Stimulated activated CD4-positive, alpha-beta T cell treated with anti-CD3 and anti-CD28 coated beads, Interleukin-15, amount 100 ng/mL, for 24 hours (primary cell): ENCODE measurements at regions not wholly inside any gene's neighbourhood (a gene's known extent, or its start where the extent isn't known, plus 50 kb on each side); places are given as distances from the start of the nearest gene placed in this dataset.
"Not testable (repeated sequence)": the region's sequence is repeated elsewhere in the genome, so short reads cannot be mapped to it uniquely, and the experiment has no call there.

Experiments
- DNase-seq: peaks from one replicate; pipeline ENCODE4 v3.0.0-alpha.2; 2020

DNA sequence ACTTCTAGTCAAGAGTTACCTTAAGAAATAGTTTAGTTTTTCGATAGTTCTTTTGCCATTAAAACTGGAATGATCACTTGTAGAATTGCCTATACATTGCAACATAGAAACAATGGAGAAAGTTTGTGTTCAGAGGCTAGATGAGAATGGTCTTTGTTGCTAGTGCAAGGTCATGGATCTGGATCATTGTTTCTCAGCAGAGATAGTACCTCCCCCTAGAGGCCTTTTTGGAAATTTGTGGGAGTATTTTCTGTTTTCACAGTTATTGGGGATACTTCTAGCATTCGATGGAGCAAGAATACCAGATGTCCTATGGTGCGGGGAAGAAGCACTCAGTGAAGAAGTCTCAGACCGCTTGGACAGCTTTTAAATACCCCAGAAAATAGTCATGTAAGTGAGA, 138.8 kb upstream of the HMGA2 start:
- DNase-seq = no peak

DNA sequence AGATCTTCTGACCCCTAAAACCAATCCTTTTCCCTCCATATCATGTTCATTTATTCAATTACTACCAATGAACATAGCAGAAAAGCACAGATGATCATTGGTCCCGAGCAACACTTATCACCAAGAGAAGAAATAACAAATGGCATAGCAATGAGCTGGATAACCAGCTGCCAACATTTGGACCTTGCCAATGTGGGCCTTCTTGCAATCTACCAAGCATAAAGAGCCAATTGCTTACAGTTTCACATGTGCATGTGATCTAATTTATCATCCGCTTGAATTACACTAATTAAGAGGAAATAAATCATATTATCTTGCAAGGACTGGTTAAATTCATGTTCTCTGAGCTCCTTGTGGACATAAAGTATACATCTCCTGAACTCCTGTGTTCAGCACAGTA, 134.8 kb upstream of the HMGA2 start:
- DNase-seq = no peak

DNA sequence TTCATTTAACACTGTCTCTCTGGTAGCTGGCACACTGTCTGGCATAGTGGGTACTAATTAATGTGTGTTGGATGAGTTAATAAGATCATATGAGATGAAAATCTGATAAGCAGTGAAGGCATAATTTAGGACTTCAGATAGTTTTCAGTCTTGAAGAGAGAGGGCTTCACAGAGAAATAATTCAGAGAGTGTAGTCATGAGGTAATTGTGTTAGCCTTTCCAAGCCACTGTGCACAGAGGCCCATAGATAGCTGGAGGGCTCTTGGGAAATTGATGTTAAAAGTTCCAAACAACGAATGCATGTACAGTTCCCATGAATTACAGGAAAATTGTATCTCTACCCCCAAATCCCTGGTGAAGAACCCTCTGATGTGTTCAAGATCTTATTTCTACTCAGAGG, 133.8 kb upstream of the HMGA2 start:
- DNase-seq = no peak

DNA sequence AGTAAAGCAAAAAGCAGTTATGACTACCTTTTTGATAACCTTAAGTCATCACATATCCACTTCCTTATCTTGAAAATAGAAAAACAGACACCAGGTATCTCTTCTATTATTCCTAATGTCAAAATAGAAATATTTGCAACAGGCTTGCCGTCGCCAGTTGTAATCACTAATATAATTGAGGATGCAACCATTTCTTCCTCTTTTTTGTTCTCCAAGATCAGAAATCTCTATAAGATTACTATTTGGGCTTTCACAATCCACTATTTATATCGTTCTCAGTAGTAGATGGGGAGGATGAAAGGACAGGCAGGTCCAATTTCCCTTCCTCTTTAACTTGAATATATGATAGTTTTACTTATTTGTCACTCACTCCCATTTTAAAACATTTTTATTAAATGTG, 130.2 kb upstream of the HMGA2 start:
- DNase-seq = no peak

DNA sequence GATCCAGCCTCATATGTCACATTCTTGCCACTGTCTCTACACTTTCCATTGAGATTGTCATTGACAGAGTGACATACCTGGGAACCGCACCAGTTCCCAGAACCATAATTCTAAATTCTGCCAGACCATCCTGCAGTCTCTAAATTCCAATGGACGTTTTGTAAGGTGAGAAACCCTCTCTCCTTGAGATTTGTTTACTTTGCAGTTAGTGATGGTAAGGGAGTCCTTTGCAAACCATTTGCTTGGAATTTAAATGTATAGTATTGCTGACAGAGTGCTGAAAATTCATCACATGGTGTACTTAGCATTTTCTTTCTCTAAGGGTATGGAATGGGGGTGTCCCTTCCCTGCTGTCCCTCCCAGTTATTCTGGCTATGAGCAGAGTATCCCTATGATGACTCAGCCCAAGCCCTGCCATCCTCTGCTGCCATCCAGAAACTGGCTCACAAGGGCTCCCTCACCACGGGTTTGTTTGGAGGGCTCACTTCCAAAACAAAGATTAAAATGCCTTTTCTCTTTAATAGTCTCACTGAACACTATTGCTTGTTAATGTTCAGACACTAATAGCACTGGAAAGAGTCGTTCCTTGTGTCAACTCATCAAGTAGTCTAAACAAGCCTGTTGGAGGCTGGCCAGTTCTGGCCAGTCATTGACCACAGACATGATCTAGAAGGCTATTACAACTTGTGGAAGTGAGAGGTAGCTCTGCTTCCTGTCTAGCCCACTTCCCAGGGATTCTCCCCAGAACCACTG, 129.0 kb upstream of the HMGA2 start:
- DNase-seq = no peak

DNA sequence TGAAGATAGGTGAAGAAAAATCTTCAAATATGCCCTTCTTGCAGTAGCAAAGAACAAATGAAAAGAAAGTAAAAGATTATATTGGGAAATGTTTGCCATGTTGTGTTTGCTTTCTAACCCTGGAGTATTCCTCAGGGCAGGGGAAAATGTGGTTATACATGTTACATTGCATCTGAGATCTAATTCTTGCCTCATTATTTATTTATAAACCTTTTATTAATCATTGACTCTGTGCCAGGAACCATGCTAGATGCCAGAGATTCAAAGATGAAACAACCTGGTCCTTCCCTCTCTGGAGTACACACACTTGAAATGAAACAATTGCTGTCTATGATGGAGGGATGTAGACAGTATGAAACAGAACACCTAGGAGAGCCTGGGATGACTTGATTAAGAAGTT, 128.1 kb upstream of the HMGA2 start:
- DNase-seq = no peak

DNA sequence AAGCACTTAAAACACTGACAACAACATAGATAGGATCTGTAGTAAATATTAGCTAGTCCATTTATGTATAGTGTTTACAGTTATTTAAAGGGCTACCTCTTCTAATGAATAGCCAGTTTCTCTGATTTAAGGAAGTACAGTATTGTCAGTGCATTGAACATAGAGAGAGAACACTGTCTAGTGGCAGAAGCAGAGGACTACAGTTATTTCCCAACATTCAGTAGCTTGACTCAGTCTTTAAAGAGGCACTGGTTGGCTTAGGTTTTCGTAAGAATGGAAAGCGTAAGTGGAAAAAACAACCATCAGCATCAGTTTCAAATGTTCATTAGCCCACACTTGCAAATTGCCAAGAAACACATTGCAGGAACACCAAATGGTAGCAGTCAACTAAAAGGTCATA, 125.0 kb upstream of the HMGA2 start:
- DNase-seq = no peak

DNA sequence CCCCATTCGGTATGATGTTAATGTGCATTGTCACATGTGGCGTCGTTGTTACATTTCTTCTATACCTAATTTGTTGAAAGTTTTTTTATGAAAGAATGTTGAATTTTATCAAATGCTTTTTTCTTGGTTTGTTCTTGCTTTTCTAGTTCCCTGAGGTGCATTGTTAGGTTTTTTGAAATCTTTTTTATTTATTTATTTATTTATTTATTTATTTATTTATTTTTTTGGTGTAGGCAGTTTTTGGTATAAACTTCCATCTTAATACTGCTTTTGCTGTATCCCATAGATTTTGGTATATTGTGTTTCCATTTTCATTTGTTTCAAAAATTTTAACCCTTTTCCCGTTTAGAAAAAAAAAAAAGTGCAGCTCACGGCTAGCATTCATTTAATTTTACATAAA, 121.1 kb upstream of the HMGA2 start:
- no peak for DNase-seq

DNA sequence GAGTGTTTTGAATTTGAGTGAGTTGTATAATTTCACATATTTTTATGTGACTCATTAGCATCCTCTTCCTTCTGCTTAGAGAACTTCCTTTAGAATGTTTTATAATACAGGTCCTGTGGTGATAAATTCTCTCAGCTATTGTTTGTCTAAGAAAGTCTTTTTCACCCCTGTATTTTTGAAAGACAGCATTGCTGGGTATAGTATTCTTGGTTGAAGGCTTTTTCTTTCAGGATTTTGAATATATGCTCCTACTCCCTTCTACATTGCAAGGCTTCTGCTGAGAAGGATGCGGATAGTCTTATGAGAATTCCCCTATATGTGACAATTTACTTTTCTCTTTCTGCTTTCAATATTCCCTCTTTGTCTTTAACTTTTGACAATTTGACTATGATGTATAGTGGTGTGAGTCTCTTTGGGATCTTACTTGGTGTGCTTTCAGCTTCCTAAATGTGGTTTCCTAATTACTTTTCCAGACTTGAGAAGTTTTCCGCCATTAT, 118.9 kb upstream of the HMGA2 start:
- DNase-seq = no peak

DNA sequence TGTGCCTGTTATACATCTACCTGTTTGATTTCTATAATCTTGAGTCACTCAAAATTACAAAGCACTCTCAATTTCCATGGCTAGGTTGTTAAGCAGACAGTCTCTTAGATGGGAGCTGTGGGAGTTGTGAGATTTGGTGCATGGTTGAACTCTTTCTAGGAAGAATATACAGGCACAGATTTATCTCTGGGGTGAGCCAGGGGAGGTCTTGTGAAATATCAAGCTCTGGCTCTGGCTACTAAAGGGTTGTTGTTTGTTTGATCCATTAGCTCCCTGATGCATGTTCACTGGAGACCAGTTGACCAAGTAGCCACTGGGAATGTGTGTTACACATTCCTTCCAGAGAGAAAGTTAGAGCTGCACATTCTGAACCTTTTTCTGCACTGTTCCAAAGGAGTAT, 117.2 kb upstream of the HMGA2 start:
- DNase-seq = no peak

DNA sequence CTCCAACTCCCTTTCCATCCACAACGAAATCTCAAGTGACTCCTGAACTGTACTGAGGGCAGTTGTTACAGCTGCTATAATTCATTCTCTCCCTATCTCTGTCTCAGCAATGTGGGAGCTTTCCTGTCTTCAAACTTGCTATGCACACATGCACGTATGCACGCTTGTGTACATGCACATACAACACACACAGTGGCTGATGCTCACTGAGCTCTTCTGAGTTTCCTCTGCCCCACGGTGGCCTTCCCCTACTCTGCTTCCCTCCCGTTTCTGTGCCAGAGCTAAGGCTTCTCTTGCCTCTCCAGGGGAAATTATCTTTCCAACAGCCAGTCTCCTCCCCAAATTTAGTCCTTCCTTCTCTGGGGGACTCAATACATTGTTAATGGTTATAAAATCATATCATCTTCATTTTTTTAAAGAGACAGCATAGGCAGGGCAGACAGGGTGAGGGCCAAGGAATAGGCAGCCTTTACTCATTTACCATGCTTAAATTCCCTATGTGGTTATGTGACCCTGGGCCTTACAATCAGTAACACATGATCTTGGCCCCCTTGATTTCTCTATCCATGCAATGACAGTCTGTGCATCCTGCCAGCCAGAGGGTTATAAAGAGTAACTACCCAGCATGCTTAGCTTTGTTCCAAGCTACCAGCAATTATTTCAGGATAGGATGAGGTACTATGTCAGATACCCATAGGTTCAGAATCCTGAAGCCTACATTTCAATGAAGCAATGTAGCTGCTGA, 111.9 kb upstream of the HMGA2 start:
- DNase-seq = no peak

DNA sequence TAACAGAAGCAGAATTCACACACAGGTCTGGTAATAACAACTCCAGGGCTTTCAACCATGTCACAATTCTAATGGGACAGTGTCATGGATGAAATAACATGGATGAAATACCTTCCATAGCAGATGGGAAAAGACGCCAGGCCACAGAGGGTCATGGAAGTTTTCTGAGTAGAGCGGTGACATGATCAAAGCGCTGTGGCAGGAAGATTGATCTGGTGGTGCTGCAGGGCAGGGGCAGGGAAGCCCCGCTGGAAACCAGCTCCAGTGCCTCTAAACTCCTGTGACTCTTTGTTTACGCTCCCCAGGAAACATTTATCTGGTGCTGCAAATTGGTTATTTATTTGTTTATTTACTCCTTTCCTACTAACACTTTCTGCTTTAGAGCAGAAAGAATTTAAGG, 108.3 kb upstream of the HMGA2 start:
- no peak for DNase-seq

DNA sequence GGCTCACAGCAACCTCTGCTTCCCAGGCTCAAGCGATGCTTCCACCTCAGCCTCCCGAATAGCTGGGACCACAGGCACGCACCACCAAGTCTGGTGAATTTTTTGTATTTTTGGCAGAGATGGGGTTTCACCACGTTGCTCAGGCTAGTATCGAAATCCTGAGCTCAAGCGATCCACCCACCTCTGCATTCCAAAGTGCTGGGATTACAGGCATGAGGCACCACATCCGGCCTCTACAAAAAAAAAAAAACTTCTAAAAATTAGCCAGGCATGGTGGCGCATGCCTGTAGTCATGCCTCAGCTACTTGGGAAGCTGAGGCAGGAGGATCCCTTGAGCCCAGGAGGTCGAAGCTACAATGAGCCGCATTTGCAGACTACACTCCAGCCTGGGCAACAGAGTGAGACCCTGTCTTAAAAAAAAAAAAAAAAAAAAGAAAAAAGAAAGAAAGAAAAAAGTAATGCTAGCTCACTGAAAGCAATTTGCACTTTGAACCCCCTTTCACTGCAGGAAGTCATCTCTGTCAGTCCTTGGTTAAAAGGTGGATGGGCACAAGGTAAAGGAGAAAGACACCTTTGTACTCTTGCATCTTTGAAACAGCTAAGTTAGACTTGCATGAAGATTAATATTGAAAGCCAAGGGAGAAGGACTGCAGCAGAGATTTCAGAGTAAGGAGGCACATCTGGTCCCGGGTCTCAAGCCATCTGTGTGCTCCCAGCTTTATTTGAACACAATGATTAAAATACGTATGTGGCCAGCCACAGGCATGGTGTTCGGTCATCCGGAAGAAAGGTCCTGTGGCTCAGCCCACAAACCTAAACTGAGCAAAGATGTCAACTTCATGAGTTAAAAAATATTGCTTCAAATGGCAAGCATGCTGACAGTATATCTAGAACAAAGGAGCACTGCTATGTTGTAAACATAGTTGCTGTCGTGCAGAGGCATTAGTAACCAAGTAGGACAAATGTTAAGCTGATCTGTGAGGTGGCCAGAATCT, 103.8 kb upstream of the HMGA2 start:
- no peak for DNase-seq

DNA sequence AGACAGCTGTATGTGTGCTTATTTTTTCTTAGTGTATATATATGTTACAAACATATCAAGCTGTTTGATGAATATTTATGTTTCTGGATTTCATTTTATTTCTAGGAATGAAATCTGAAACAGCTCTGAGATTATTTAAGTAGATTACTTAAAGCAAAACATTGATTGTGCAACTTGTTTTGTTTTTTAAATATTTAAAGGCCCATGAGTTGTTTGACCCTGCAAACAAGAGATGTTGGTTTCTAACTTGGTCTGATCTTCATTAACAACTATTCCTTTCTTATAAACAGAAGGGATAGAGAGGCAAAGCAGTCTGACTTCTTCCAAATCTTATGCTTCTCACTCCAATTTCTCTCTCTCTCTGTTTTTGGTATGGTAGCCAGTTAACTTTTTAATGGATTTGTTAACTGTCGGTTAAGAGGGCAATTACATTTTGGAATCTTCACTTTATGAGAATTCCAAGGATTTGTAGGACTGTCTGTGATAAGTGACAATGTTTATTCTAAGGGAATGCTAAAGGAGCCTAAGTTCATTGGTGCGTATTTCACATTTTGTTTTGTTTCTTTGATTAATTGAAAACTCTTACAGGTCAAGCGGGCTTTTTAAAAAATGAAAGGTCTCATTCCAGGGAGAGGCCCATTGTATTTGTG, 102.6 kb upstream of the HMGA2 start:
- no peak for DNase-seq

DNA sequence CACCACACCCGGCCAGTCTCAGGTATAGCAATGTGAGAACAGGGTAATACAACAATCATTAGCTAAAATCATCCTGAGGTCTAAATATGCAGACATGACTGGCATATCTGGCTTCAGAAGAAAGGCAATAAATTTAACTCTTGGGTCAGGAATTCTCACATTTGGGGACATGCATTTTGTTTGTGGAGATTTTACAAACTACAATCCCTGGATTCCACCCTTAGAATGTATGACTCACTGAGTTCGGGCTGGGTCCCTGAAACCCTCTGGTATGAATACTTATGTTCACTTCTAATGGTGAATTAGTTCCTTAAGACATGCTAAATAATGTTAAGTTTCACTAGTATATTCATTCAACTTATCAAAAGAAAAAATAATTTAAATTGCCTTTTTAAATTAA, 98.9 kb upstream of the HMGA2 start:
- DNase-seq = no peak

DNA sequence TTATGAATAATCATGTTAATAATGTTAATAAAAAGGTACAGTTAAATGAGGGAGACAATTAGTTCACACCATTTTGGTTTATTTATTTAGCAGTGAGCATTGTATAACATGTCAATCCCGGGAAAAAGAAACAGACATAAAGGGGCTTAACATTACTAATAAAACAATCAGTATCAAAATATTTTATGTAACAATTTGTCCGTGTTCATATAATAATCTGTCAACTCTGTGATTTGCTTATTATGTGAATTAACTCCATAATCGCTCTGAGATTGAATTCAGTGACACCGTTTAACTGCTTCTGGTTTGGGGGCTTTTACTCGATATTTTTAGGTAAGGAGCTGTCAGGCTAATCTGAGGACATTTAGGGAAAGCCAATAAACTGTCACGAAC, 95.8 kb upstream of the HMGA2 start:
- DNase-seq = no peak

DNA sequence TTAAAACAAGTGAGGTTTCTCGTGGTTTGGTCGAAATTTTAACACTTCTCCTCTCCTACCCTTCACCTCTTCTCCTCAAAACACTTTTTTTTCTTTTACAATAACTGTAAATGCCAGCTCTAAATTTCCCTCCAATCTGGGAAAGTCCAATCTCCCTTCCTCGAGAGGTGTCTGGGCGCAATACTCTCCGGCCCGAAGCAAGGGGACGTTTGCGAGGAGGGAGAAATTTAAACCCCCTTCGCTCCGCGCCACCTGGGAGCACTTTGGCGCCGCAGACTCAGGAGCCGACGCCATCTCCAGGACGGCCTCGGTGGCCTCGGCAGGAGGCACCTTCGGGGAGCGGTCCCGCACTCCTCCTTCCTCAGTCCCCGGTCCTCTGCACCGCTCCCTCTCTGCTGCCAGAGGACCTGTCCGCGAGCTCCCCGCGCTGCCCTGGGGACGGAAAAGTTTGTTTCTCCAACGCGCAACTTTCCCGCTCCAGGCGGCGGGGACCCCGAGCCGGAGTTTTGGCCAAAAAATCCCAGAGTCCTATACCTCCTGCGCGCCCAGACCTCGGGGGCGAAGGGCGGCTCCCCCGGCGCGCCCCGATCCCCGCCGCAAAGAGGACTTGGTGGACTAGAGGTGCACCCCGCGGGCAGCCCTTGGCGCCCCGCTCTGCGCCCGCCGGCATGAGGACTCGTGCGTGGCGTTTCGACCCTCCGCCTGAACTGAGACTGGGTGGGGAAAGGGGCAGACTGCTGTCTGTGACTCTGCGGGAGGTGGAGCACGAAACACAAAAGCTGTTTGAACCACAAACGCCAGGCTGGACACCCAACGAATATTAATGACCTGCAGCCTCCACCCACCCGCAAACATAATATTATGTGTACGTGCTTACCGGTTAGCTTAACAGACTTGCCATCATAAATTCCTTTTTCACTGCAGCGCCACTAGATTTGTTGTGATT, 95.2 kb upstream of the HMGA2 start:
- DNase-seq = peak; percentile 15

DNA sequence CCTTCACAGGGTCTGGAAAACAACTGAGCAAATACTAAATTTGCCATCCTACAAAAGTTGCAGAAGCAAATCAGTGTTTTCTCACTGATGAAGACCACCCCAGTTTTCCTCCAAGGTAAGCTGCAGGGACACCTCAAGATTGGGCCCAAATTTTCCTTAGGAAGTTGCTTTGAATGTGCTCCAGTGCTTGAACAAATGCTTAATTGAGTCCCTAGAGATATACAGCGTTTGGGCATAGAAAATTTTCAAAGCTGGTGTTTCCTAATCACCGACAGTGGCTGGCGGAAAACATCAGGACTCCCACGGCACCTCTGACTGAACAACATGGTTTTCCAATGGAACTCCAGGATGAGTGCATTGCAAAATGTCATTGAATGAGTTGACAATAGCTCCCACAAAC, 92.5 kb upstream of the HMGA2 start:
- DNase-seq = no peak

DNA sequence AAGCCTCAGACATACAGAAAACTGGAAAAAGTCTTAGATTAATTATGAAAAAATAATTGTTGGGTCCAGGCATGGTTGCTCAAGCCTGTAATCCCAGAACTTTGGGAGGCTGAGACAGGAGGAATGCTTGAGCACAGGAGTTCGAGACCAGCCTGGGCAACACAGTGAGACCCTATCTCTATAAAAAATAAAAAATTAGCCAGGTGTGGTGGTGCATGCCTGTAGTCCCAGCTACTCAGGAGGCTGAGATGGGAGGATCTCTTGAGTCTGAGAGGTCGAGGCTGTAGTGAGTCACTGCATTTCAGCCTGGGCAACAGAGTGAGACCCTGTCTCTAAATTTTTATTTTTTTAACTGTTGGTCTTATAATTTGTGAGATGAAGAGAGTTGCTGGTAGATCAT, 90.6 kb upstream of the HMGA2 start:
- not testable (repeated sequence) for DNase-seq

DNA sequence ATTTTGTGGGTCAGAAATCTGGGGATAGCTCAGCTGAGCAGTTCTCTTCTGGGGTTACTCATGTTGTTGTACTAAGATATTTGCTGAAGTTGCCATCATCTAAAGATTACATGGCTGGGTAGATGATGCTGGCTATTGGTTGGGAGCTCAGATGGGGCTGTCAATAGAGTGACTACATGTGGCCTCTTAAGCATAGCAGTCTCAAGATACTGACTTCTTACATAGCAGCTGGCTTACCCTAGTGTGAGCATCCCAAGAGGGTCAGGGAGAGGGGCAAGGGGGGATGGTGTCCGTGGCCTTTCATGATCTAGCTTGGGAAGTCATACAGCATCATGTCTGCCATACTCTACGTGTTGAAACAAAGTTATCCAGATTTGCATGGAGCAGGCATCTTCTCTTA, 90.1 kb upstream of the HMGA2 start:
- DNase-seq = no peak

DNA sequence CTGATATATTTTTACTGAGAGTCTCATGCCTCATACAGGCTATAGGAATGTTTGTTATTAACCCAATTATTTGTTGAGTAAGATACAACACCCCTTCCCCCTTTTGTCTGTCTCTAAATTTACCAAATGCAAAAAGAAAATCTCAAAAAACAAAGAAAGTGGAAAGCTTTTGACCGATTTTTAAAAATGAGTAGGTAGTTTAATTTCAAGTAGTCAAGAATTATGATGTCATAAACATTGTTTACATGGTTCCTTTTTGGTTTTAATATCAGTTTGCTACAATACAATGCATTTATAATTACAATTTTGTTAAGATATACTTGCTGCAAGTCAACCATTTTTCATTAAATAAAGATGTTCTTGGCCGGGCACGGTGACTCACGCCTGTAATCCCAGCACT, 84.7 kb upstream of the HMGA2 start:
- no peak for DNase-seq

DNA sequence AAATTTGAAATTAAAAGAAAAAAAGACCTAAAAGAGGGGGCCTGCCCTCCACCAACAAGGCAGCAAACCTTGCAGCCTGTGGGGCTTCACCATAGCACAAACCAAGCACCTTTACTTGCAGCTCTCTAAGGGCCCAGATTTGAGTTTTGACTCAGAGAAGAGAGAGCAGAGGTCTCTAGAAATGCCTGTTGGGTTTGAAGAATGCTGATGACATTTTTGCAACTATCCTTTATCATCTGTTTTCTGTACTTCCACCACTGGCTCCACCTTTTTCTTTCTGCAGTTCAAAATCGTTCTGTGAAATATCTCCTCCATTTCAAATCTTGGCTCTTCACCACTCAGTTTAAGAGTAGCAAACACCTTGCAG, 83.8 kb upstream of the HMGA2 start:
- no peak for DNase-seq
